ENCODE measurements at regions not wholly inside any gene's neighbourhood (a gene's known extent, or its start where the extent isn't known, plus 50 kb on each side); places are given as distances from the start of the nearest gene placed in this dataset.
"Not testable (repeated sequence)": the region's sequence is repeated elsewhere in the genome, so short reads cannot be mapped to it uniquely, and the experiment has no call there.

GRCh38 chr4:167944721-167945120, 147.6 kb upstream of the ANXA10 start:
- DNase-seq = no peak

GRCh38 chr4:167955006-167955405, 137.3 kb upstream of the ANXA10 start:
- DNase-seq = no peak

- DNase-seq = no peak
Measured at GRCh38 chr4:167956676-167957075, 135.7 kb upstream of the ANXA10 start.

- no peak for DNase-seq
Measured at GRCh38 chr4:167964766-167965373, 127.5 kb upstream of the ANXA10 start.

- no peak for DNase-seq
Measured at GRCh38 chr4:167966143-167966542, 126.2 kb upstream of the ANXA10 start.

- no peak for DNase-seq
Measured at GRCh38 chr4:167973513-167973912, 118.8 kb upstream of the ANXA10 start.

GRCh38 chr4:167985565-167985964, 106.8 kb upstream of the ANXA10 start:
- no peak for DNase-seq

GRCh38 chr4:167986044-167986443, 106.3 kb upstream of the ANXA10 start:
- DNase-seq = no peak

- no peak for DNase-seq
Measured at GRCh38 chr4:167987285-167987684, 105.1 kb upstream of the ANXA10 start.

- DNase-seq = no peak
Measured at GRCh38 chr4:167989815-167990214, 102.5 kb upstream of the ANXA10 start.

- not testable (repeated sequence) for DNase-seq
Measured at GRCh38 chr4:168008112-168008511, 84.2 kb upstream of the ANXA10 start.

- DNase-seq = no peak
Measured at GRCh38 chr4:168019019-168019651, 73.2 kb upstream of the ANXA10 start.

GRCh38 chr4:168019921-168020320, 72.4 kb upstream of the ANXA10 start:
- DNase-seq = no peak

- DNase-seq = no peak
Measured at GRCh38 chr4:168021666-168022065, 70.7 kb upstream of the ANXA10 start.

- peak; percentile 3 for DNase-seq
Measured at GRCh38 chr4:168028568-168028967, 63.8 kb upstream of the ANXA10 start.

GRCh38 chr4:168028970-168029597, 63.3 kb upstream of the ANXA10 start:
- DNase-seq = no peak

- no peak for DNase-seq
Measured at GRCh38 chr4:168037676-168038075, 54.7 kb upstream of the ANXA10 start.

- no peak for DNase-seq
Measured at GRCh38 chr4:168039593-168039992, 52.7 kb upstream of the ANXA10 start.
